Adrenal gland (tissue), 9 donors: ENCODE measurements at regions not wholly inside any gene's neighbourhood (a gene's known extent, or its start where the extent isn't known, plus 50 kb on each side); places are given as distances from the start of the nearest gene placed in this dataset.

Source experiments
- DNase-seq, 7 donors: peaks; one replicate each; pipeline ENCODE4 v3.0.0-alpha.2; 2019 to 2020
- H3K27ac ChIP-seq, 5 donors: fragments of 200-600 bp; sonication (generic) in 4 of 5; 1 replicate in 3 of 5; 2 replicates in 2 of 5; pipeline versions ENCODE4 v1.5.1 to v1.8.0; 2016 to 2020; ENCODE audit warnings: mild to moderate bottlenecking in 1 of 5
- H3K27me3 ChIP-seq: fragments of 200-600 bp; 2 replicates; pipeline ENCODE4 v1.8.0; 2021
- H3K36me3 ChIP-seq, 2 donors: fragments of 200-600 bp; replicated peaks in 1 of 2; 1 replicate in 1 of 2; 2 replicates in 1 of 2; pipeline versions ENCODE4 v1.5.1 to v1.8.0; 2018 to 2022
- H3K4me1 ChIP-seq, 2 donors: fragments of 200-600 bp; replicated peaks in 1 of 2; 1 replicate in 1 of 2; 2 replicates in 1 of 2; pipeline versions ENCODE4 v1.5.1 to v1.8.0; 2018 to 2021
- H3K4me3 ChIP-seq, 4 donors: fragments of 200-600 bp; sonication (generic) in 3 of 4; one replicate each; pipeline ENCODE4 v1.5.1; 2016 to 2018
- H3K9me3 ChIP-seq, 3 donors: fragments of 200-600 bp; sonication (generic) in 1 of 3; replicated peaks in 1 of 3; 1 replicate in 2 of 3; 2 replicates in 1 of 3; pipeline versions ENCODE4 v1.5.1 to v1.8.0; 2016 to 2021
- POLR2A ChIP-seq, 2 donors: fragments of 450-650 bp; IDR thresholded peaks; one replicate each; pipeline ENCODE4 v1.6.1; 2017; ENCODE audit warnings: antibody characterized with exemption in 2 of 2, mild to moderate bottlenecking in 2 of 2, moderate library complexity in 1 of 2
- WGBS, 4 donors: extraction: QIAGEN DNeasy Blood & Tissue Kit in 2 of 4; methylation state at CpG; one replicate each; pipeline versions ENCODE4 v1.1.5 to v1.1.7; 2013 to 2017; 5-methylcytosine and 5-hydroxymethylcytosine counted together
- intact Hi-C, 2 donors: fragments of 100-400 bp; cut with DNase I; formaldehyde crosslinking; loops; one replicate each; pipeline versions ENCODE4 v1.14.1 to v1.15.0; 2022 to 2023
- TF ChIP-seq, protein P1 (sequence below), 6 experiments: fragments of 450-650 bp in 4 of 6; fragments of 200-600 bp in 2 of 6; sonication (generic) in 1 of 6; IDR thresholded peaks; 1 replicate in 5 of 6; 2 replicates in 1 of 6; pipeline versions ENCODE4 v1.5.1 to v1.8.0; 2016 to 2021; ENCODE audit warnings: antibody characterized with exemption in 6 of 6, mild to moderate bottlenecking in 2 of 6, moderate library complexity in 1 of 6
- donor health status: healthy with polysubstance abuse.
- donor health status: Bipolar disorder and iron deficiency.
- donor health status: DM: yes; HTN: yes; CAD: no.
- donor health status: DM: no; HTN: no; CAD: no.
- donor health status: DM: no; HTN: no; CAD: no.

DNA sequence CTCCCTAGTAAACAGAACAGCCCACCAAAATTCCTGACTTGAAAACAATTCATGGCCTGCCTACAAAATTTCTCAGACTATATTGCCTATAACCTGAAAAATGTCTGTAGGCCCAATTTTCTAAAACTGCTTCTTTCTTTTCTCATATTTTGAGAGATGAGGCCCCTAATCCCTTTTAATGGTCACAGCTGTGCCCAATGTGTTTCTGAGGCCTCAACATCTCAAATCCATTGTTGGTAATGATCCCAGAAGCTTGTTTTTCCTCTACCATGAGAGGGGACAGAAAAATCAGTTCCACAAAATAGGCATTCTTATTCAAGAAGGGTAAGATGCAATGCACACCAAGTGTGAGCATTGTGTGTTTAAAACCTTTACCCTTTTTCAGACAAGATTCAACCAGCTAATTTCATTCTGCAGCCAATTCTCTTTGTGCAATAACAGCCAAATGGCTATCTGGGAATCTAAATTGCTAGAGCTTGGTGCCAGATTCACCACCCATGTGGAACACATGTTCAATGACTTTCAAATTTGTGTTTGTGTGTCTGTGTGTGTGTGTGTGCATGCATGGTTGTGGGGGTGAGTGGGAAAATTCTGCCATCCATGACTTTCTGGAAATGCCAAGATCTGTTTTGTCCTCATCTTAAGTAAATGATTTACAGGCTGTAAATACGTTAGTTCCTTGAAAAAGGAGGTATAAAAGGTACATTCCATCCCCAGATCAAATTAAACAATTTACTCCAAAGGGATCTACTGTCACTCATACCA, 319.5 kb downstream of the TNS1 start:
- Histone ChIP-seq H3K4me3 (no peak overlapping the region), H3K9me3 (no peaks in the 10 kb centered on the region), H3K27ac (no peak overlapping the region), H3K36me3 (no peaks in the 10 kb centered on the region), H3K4me1 (peaks cover 2 to 3% of the 10 kb centered on the region in 2 donors), H3K27me3 (no peaks in the 10 kb centered on the region)
- intact Hi-C loops, result no loop called here
- TF ChIP-seq, protein P1, sequence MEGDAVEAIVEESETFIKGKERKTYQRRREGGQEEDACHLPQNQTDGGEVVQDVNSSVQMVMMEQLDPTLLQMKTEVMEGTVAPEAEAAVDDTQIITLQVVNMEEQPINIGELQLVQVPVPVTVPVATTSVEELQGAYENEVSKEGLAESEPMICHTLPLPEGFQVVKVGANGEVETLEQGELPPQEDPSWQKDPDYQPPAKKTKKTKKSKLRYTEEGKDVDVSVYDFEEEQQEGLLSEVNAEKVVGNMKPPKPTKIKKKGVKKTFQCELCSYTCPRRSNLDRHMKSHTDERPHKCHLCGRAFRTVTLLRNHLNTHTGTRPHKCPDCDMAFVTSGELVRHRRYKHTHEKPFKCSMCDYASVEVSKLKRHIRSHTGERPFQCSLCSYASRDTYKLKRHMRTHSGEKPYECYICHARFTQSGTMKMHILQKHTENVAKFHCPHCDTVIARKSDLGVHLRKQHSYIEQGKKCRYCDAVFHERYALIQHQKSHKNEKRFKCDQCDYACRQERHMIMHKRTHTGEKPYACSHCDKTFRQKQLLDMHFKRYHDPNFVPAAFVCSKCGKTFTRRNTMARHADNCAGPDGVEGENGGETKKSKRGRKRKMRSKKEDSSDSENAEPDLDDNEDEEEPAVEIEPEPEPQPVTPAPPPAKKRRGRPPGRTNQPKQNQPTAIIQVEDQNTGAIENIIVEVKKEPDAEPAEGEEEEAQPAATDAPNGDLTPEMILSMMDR (IDR thresholded peaks at IDR 0.05), result no peak
- TF ChIP-seq POLR2A (IDR thresholded peaks at IDR 0.05), result no peak
- 77 to 89% (median 83%) methylated on average over 1 of the region's 1 CpG for WGBS, 4 donors
- no peak for DNase-seq

DNA sequence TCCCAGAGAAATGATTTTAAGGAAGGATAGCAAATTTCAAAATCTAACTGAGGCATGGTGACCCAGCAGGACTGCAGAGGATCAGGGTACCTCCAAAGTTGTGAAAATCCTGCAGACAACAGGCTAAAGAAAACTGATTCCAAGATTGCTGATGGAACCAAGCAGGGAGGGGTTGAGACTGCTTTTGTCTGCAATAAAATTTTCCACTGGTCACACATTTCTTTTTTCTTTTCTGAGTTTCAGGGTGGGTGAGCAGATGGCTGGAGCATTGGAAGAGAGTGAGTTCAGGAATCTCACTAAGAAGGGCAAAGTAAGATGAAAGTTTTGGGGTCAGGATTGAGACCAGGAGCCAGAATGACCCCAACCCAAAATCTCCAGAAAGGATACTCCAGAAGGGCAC, 321.0 kb downstream of the TNS1 start:
- H3K4me3 ChIP-seq, result no peak overlapping the region
- intact Hi-C loops, result no loop called here
- H3K36me3 ChIP-seq, result no peaks in the 10 kb centered on the region
- no peaks in the 10 kb centered on the region for H3K4me1 ChIP-seq
- H3K27ac ChIP-seq, result no peak overlapping the region
- no peaks in the 10 kb centered on the region for H3K9me3 ChIP-seq
- no peak for TF ChIP-seq POLR2A (IDR thresholded peaks at IDR 0.05)
- TF ChIP-seq, protein P1 (IDR thresholded peaks at IDR 0.05), result no peak
- no peak for DNase-seq
- no peaks in the 10 kb centered on the region for H3K27me3 ChIP-seq

DNA sequence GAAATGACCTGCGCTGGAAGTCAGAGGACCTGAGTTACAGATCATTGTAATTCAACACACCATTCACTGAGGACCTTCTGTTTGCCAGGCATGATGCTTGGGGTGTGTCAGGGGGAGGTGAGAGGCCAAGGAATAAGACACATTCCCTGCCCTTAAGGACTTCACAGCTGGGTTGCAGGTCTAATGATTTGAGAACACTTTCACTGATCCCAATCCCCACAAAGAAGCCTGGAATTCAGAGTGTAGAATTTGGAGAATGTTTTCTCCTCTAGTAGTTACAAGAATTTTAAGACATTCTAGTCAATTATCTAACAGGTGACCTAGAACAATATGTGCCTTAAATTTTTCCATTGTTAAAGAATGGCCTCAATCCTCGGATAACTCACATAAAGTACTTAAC, 322.4 kb downstream of the TNS1 start:
- DNase-seq, result no peak
- intact Hi-C loops, result no loop called here

DNA sequence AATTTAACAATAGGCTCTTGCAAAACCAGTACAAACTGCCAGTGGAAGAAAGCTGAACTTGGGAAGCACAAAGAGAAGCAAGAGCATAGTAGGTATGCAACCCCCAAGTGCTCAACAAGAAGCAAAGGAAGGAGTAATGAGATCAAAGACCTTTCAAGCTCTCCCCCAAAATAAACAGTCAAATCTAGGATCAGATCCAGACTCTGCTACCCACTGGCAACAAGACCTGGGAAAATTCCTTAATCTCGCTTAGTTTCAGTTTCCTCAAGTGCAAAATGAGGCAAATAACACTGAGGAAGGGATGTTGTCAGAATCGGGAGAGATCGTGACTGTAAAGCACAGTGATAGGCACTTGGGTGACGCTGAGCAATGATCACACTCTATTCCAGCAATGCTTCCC, 329.2 kb downstream of the TNS1 start:
- intact Hi-C loops, result no loop called here
- Histone ChIP-seq H3K9me3 (no peaks in the 10 kb centered on the region), H3K4me1 (no peaks in the 10 kb centered on the region), H3K27me3 (no peaks in the 10 kb centered on the region), H3K4me3 (no peak overlapping the region), H3K27ac (peak overlapping the region in 1 of 5 donors; percentile 39), H3K36me3 (no peaks in the 10 kb centered on the region)
- WGBS, 4 donors, result 68 to 86% (median 76%) methylated on average over 4 of the region's 4 CpGs
- TF ChIP-seq, protein P1 (IDR thresholded peaks at IDR 0.05), result no peak
- no peak for TF ChIP-seq POLR2A (IDR thresholded peaks at IDR 0.05)
- DNase-seq, result no peak

More for the DNA sequence above, 322.4 kb downstream of the TNS1 start:
- H3K27me3 ChIP-seq, result no peaks in the 10 kb centered on the region
- no peak overlapping the region for H3K27ac ChIP-seq
- H3K9me3 ChIP-seq, result no peaks in the 10 kb centered on the region
- no peaks in the 10 kb centered on the region for H3K36me3 ChIP-seq
- WGBS, 4 donors, result 90 to 98% (median 91%) methylated on average over 2 of the region's 2 CpGs
- no peaks in the 10 kb centered on the region for H3K4me1 ChIP-seq
- TF ChIP-seq, protein P1 (IDR thresholded peaks at IDR 0.05), result no peak
- TF ChIP-seq POLR2A (IDR thresholded peaks at IDR 0.05), result no peak
- H3K4me3 ChIP-seq, result no peak overlapping the region
